Hepatocyte (in vitro differentiated cells): ENCODE measurements at regions not wholly inside any gene's neighbourhood (a gene's known extent, or its start where the extent isn't known, plus 50 kb on each side); places are given as distances from the start of the nearest gene placed in this dataset.

Experiments used
- DNase-seq: peaks from one replicate; pipeline ENCODE4 v3.0.0-alpha.2; 2016; ENCODE audit warnings: low spot score
- H2AFZ ChIP-seq: fragments of 200-600 bp; sonication (generic); 2 replicates; pipeline ENCODE4 v1.6.0; 2016; ENCODE audit warnings: antibody characterized with exemption, mild to moderate bottlenecking
- H3K27ac ChIP-seq: fragments of 200-600 bp; sonication (generic); 2 replicates; pipeline ENCODE4 v1.5.1; 2016; ENCODE audit warnings: mild to moderate bottlenecking
- H3K27me3 ChIP-seq: fragments of 200-600 bp; sonication (generic); 2 replicates; pipeline ENCODE4 v1.6.1; 2016
- H3K36me3 ChIP-seq: fragments of 200-600 bp; sonication (generic); replicated peaks from 2 replicates; pipeline ENCODE4 v1.5.1; 2016; ENCODE audit warnings: low read depth; ENCODE audit not compliant: insufficient read depth
- H3K4me1 ChIP-seq: fragments of 200-600 bp; sonication (generic); 2 replicates; pipeline ENCODE4 v1.5.1; 2016; ENCODE audit warnings: mild to moderate bottlenecking, moderate library complexity; ENCODE audit not compliant: insufficient read depth
- H3K4me2 ChIP-seq: fragments of 200-600 bp; sonication (generic); 2 replicates; pipeline ENCODE4 v1.6.0; 2016
- H3K4me3 ChIP-seq: fragments of 200-600 bp; sonication (generic); 2 replicates; pipeline ENCODE4 v1.5.1; 2016; ENCODE audit warnings: mild to moderate bottlenecking
- H3K79me2 ChIP-seq: fragments of 200-600 bp; sonication (generic); 2 replicates; pipeline ENCODE4 v1.6.0; 2017; ENCODE audit warnings: mild to moderate bottlenecking
- H3K9me2 ChIP-seq: fragments of 200-600 bp; sonication (generic); replicated peaks from 2 replicates; pipeline ENCODE4 v1.6.0; 2017; ENCODE audit warnings: mild to moderate bottlenecking; ENCODE audit not compliant: insufficient read depth
- H3K9me3 ChIP-seq: fragments of 200-600 bp; sonication (generic); 2 replicates; pipeline ENCODE4 v1.5.1; 2016; ENCODE audit warnings: low read depth, mild to moderate bottlenecking
- H4K20me1 ChIP-seq: fragments of 200-600 bp; sonication (generic); 2 replicates; pipeline ENCODE4 v1.6.0; 2016; ENCODE audit warnings: mild to moderate bottlenecking; ENCODE audit not compliant: insufficient read depth, poor library complexity, severe bottlenecking
- CTCF ChIP-seq: fragments of 200-600 bp; sonication (generic); IDR thresholded peaks from 2 replicates; pipeline ENCODE4 v1.5.1; 2016; ENCODE audit warnings: antibody characterized with exemption, mild to moderate bottlenecking; ENCODE audit not compliant: poor library complexity
- EZH2 ChIP-seq: fragments of 200-600 bp; sonication (generic); IDR thresholded peaks from 2 replicates; pipeline ENCODE4 v1.6.1; 2016; ENCODE audit warnings: antibody characterized with exemption, mild to moderate bottlenecking, borderline replicate concordance
- EZH2phosphoT487 ChIP-seq: fragments of 200-600 bp; sonication (generic); IDR thresholded peaks from one replicate; pipeline ENCODE4 v1.6.1; 2018; ENCODE audit warnings: antibody characterized with exemption, mild to moderate bottlenecking, low read depth, moderate library complexity; ENCODE audit not compliant: unreplicated experiment, severe bottlenecking
- WGBS: methylation state at CpG from one replicate; pipeline ENCODE4 v1.1.6; 2016; ENCODE audit warnings: low lambda C conversion rate; ENCODE audit errors: missing lambda C conversion rate; 5-methylcytosine and 5-hydroxymethylcytosine counted together

GRCh38 chr12:96140174-96140573 is 54.0 kb upstream of the ELK3 start:
- Histone ChIP-seq H3K27me3 (no peaks in the 10 kb centered on the region), H4K20me1 (no peaks in the 10 kb centered on the region), H3K79me2 (no peaks in the 10 kb centered on the region), H3K4me1 (no peaks in the 10 kb centered on the region), H3K4me2 (no peak overlapping the region), H3K27ac (no peak overlapping the region), H3K36me3 (no peaks in the 10 kb centered on the region), H2AFZ (no peak overlapping the region), H3K9me3 (no peaks in the 10 kb centered on the region), H3K9me2 (no peaks in the 10 kb centered on the region), H3K4me3 (no peak overlapping the region)
- 79% methylated on average over 2 of the region's 2 CpGs for WGBS
- TF ChIP-seq CTCF (no peak), EZH2 (no peak), EZH2phosphoT487 (no peak)
- peak; percentile 19 for DNase-seq

GRCh38 chr12:96141216-96141912 is 52.8 kb upstream of the ELK3 start:
- H3K27me3 ChIP-seq, result no peaks in the 10 kb centered on the region
- no peak overlapping the region for H2AFZ ChIP-seq
- no peaks in the 10 kb centered on the region for H4K20me1 ChIP-seq
- peak; percentile 38 for DNase-seq
- H3K4me1 ChIP-seq, result no peaks in the 10 kb centered on the region
- H3K4me3 ChIP-seq, result no peak overlapping the region
- H3K27ac ChIP-seq, result no peak overlapping the region
- H3K4me2 ChIP-seq, result no peak overlapping the region
- no peaks in the 10 kb centered on the region for H3K79me2 ChIP-seq
- no peak for TF ChIP-seq EZH2phosphoT487
- TF ChIP-seq EZH2, result no peak
- no peak for TF ChIP-seq CTCF
- H3K9me3 ChIP-seq, result no peaks in the 10 kb centered on the region
- 61% methylated on average over 5 of the region's 5 CpGs for WGBS
- no peaks in the 10 kb centered on the region for H3K9me2 ChIP-seq
- H3K36me3 ChIP-seq, result no peaks in the 10 kb centered on the region

- Histone ChIP-seq H3K36me3 (no peaks in the 10 kb centered on the region), H3K79me2 (no peaks in the 10 kb centered on the region), H3K9me3 (no peaks in the 10 kb centered on the region), H3K27ac (no peak overlapping the region), H3K4me3 (no peak overlapping the region), H3K4me1 (no peaks in the 10 kb centered on the region), H3K4me2 (no peak overlapping the region), H2AFZ (no peak overlapping the region), H4K20me1 (no peaks in the 10 kb centered on the region), H3K27me3 (no peaks in the 10 kb centered on the region), H3K9me2 (no peaks in the 10 kb centered on the region)
- TF ChIP-seq EZH2phosphoT487 (no peak), EZH2 (no peak), CTCF (no peak)
- no peak for DNase-seq
- 86% methylated on average over 6 of the region's 6 CpGs for WGBS
Measured at GRCh38 chr12:96143392-96143791, 50.8 kb upstream of the ELK3 start.
